KMS-11 (cell line): ENCODE measurements at regions not wholly inside any gene's neighbourhood (a gene's known extent, or its start where the extent isn't known, plus 50 kb on each side); places are given as distances from the start of the nearest gene placed in this dataset.
A peak's percentile ranks its signal among the peaks of the same experiment; 100 is the strongest.

Experiments
- H2AFZ ChIP-seq: fragments of 200-600 bp; sonication (generic); 2 replicates; pipeline ENCODE4 v1.6.1; 2016; ENCODE audit warnings: antibody characterized with exemption, mixed run types, low read depth
- H3K27ac ChIP-seq: fragments of 200-600 bp; sonication (generic); 2 replicates; pipeline ENCODE4 v1.6.1; 2016; ENCODE audit warnings: mild to moderate bottlenecking, mixed run types
- H3K27me3 ChIP-seq: fragments of 200-600 bp; sonication (generic); 2 replicates; pipeline ENCODE4 v1.6.1; 2017; ENCODE audit warnings: mild to moderate bottlenecking, low read depth, mixed run types, moderate library complexity; ENCODE audit not compliant: insufficient read depth
- H3K36me3 ChIP-seq: fragments of 200-600 bp; sonication (generic); 2 replicates; pipeline ENCODE4 v1.6.1; 2017; ENCODE audit warnings: mild to moderate bottlenecking, mixed run types; ENCODE audit not compliant: insufficient read depth
- H3K4me1 ChIP-seq: fragments of 200-600 bp; sonication (generic); 2 replicates; pipeline ENCODE4 v1.6.1; 2016; ENCODE audit warnings: mild to moderate bottlenecking, low read depth, mixed run types; ENCODE audit not compliant: poor library complexity, severe bottlenecking
- H3K4me2 ChIP-seq: fragments of 200-600 bp; sonication (generic); 2 replicates; pipeline ENCODE4 v1.7.0; 2016; ENCODE audit warnings: mild to moderate bottlenecking, mixed run types
- H3K4me3 ChIP-seq: fragments of 200-600 bp; sonication (generic); IDR thresholded peaks from 2 replicates; pipeline ENCODE4 v1.6.1; 2017; ENCODE audit warnings: low read depth, low read length, mixed read lengths; ENCODE audit not compliant: insufficient read depth
- H3K79me2 ChIP-seq: fragments of 200-600 bp; sonication (generic); 2 replicates; pipeline ENCODE4 v1.6.1; 2016; ENCODE audit warnings: low read depth, mixed run types; ENCODE audit not compliant: insufficient read depth
- H3K9ac ChIP-seq: fragments of 200-600 bp; sonication (generic); 2 replicates; pipeline ENCODE4 v1.6.1; 2016; ENCODE audit warnings: mild to moderate bottlenecking, mixed run types
- H4K20me1 ChIP-seq: fragments of 200-600 bp; sonication (generic); 2 replicates; pipeline ENCODE4 v1.6.1; 2016; ENCODE audit warnings: mild to moderate bottlenecking, mixed run types; ENCODE audit not compliant: insufficient read depth
- TF ChIP-seq, protein P1 (sequence below): fragments of 200-600 bp; sonication (generic); conservative IDR thresholded peaks from 2 replicates; pipeline ENCODE4 v1.6.1; 2017; ENCODE audit warnings: low read depth, mild to moderate bottlenecking, antibody characterized with exemption, low read length, moderate library complexity, mixed read lengths

DNA sequence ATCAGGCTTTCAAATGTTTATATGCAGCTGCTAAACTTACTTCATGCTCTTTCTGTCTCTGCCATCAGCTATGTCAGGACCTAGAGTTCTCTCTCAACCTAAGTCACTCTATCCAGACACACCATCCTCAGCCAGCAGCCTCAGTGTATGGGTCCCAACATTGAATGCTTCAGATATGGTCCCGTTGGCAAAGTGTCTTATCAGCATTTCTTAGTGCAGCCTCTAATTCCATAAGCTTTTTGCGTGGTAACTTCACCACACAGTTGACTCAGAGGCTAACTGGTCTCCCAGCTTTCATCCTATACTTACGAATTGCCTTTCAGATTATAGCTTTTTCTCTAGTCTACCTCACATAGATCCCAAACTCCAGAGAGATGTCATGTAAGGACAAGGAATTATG, 402.9 kb upstream of the EEF2KMT start:
- Histone ChIP-seq H3K4me2 (no peak overlapping the region), H3K27me3 (no peaks in the 10 kb centered on the region), H4K20me1 (no peaks in the 10 kb centered on the region), H3K9ac (no peak overlapping the region), H3K4me1 (no peaks in the 10 kb centered on the region), H3K36me3 (no peaks in the 10 kb centered on the region), H2AFZ (no peak overlapping the region), H3K4me3 (no peak overlapping the region), H3K79me2 (no peaks in the 10 kb centered on the region), H3K27ac (no peak overlapping the region)
- TF ChIP-seq, protein P1, sequence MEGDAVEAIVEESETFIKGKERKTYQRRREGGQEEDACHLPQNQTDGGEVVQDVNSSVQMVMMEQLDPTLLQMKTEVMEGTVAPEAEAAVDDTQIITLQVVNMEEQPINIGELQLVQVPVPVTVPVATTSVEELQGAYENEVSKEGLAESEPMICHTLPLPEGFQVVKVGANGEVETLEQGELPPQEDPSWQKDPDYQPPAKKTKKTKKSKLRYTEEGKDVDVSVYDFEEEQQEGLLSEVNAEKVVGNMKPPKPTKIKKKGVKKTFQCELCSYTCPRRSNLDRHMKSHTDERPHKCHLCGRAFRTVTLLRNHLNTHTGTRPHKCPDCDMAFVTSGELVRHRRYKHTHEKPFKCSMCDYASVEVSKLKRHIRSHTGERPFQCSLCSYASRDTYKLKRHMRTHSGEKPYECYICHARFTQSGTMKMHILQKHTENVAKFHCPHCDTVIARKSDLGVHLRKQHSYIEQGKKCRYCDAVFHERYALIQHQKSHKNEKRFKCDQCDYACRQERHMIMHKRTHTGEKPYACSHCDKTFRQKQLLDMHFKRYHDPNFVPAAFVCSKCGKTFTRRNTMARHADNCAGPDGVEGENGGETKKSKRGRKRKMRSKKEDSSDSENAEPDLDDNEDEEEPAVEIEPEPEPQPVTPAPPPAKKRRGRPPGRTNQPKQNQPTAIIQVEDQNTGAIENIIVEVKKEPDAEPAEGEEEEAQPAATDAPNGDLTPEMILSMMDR, result no peak

DNA sequence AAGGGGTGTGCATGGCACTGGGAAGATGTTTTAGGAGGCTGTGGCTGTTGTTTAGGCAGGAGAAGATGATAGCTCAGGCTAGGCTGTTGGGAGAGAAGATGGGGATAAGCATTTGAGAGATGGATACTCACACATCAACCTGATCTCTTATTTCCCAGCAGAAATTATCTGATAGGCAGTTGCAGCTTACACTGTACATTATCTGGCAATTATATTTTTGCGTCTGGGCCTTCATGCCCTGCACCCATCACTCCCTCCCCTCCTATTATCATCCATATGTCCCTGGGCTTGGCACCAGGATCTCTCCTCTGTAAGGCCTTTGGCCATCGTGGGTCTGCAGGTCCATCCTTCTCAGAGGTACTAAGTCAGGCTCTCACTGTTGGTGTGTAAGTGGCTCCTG, 401.0 kb upstream of the EEF2KMT start:
- no peak overlapping the region for H3K9ac ChIP-seq

DNA sequence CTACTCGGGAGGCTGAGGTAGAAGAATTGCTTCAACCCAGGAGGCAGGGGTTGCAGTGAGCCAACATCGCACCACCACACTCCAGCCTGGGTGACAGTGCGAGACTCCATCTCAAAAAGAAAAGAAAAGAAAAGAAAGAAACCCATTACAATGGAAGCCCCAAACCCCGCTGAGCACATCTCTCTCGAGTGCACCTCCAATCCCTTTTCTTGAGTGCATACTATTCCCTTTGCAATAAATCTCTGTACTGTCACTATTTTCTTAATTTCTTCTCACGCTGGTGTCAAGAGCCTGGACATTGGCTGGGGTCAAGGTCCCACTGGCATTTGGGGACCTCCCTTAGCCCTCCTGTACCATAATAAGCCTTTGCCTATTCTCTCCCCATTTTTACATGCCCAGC, 398.4 kb upstream of the EEF2KMT start:
- no peak overlapping the region for H3K9ac ChIP-seq

More for the DNA sequence above, 401.0 kb upstream of the EEF2KMT start:
- Histone ChIP-seq H3K4me2 (no peak overlapping the region), H4K20me1 (no peaks in the 10 kb centered on the region), H3K27me3 (no peaks in the 10 kb centered on the region), H2AFZ (no peak overlapping the region), H3K27ac (no peak overlapping the region), H3K4me3 (no peak overlapping the region), H3K79me2 (no peaks in the 10 kb centered on the region), H3K4me1 (no peaks in the 10 kb centered on the region), H3K36me3 (no peaks in the 10 kb centered on the region)
- TF ChIP-seq, protein P1, result no peak

DNA sequence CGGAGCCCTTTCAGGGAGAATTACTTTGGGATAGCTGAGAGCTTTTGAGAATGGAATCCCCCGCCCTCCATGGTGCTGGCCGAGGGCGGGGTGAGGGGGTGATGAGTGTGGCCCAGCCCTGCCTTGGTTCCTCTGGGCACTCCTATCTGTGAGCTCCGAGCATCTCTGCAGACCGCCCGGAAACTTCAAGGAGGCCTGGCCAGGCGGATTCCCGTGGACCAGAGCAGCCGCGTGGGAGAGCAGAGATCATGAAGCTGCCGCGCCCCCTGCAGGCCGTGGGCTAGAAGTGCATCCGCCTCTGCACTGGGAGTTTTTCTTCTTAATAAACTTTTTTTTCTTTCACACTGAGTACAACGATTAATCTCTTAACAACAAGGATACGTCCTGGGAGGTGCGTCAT, 392.9 kb upstream of the EEF2KMT start:
- Histone ChIP-seq H3K27ac (no peak overlapping the region), H3K4me2 (no peak overlapping the region; the same call in 1 of the 2 replicates), H2AFZ (peak overlapping the region; percentile 47), H3K79me2 (no peaks in the 10 kb centered on the region), H3K27me3 (no peaks in the 10 kb centered on the region), H3K4me3 (no peak overlapping the region), H4K20me1 (no peaks in the 10 kb centered on the region), H3K4me1 (no peaks in the 10 kb centered on the region), H3K9ac (no peak overlapping the region), H3K36me3 (no peaks in the 10 kb centered on the region)
- TF ChIP-seq, protein P1, result peak; percentile 95

More for the DNA sequence above, 398.4 kb upstream of the EEF2KMT start:
- H3K36me3 ChIP-seq, result no peaks in the 10 kb centered on the region
- no peaks in the 10 kb centered on the region for H4K20me1 ChIP-seq
- H2AFZ ChIP-seq, result no peak overlapping the region
- H3K27ac ChIP-seq, result no peak overlapping the region
- H3K4me2 ChIP-seq, result no peak overlapping the region
- no peaks in the 10 kb centered on the region for H3K79me2 ChIP-seq
- H3K27me3 ChIP-seq, result no peaks in the 10 kb centered on the region
- H3K4me3 ChIP-seq, result no peak overlapping the region
- H3K4me1 ChIP-seq, result no peaks in the 10 kb centered on the region
- TF ChIP-seq, protein P1, result no peak

DNA sequence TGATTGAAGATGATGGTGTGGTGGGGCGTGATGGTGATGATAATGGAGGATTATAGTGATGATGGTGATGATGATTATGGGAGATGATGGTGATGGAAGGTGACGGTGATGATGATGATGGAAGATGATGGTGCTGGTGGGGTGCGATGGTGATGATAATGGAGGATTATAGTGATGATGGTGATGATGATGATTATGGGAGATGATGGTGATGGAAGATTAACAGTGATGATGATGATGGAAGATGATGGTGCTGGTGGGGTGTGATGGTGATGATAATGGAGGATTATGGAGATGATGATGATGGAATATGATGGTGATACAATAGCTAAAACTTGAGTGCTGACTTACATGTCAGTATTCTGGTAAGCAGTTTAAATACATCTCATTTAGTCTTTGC, 391.0 kb upstream of the EEF2KMT start:
- TF ChIP-seq, protein P1, result no peak
- Histone ChIP-seq H3K27ac (no peak overlapping the region), H3K4me3 (no peak overlapping the region), H3K27me3 (no peaks in the 10 kb centered on the region), H3K36me3 (no peaks in the 10 kb centered on the region), H3K9ac (no peak overlapping the region), H4K20me1 (no peaks in the 10 kb centered on the region), H3K4me1 (no peaks in the 10 kb centered on the region), H3K79me2 (no peaks in the 10 kb centered on the region), H2AFZ (no peak overlapping the region), H3K4me2 (no peak overlapping the region)
